ENCODE measurements at regions not wholly inside any gene's neighbourhood (a gene's known extent, or its start where the extent isn't known, plus 50 kb on each side); places are given as distances from the start of the nearest gene placed in this dataset.
"Not testable (repeated sequence)": the region's sequence is repeated elsewhere in the genome, so short reads cannot be mapped to it uniquely, and the experiment has no call there.

DNA sequence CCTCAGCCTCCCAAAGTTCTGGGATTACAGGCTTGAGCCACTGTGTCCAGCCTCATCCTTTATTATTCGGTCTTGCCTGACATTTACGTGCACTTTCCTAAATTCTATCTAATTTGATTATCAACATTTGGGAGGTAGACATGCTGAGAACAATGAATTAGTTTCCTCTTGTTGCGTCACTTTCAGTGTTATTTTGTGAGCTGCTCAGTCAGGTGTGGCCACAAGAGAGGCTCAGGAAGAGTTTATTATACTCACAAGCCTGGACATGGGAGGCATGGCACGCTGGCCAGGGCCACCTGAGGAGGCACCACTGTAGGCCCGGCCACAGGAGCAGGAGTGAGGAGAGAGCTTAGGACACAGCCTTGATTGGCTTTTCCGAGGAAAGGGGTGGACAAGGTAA is 59.7 kb upstream of the RBFOX2 start:
- DNase-seq: peak; percentile 8

DNA sequence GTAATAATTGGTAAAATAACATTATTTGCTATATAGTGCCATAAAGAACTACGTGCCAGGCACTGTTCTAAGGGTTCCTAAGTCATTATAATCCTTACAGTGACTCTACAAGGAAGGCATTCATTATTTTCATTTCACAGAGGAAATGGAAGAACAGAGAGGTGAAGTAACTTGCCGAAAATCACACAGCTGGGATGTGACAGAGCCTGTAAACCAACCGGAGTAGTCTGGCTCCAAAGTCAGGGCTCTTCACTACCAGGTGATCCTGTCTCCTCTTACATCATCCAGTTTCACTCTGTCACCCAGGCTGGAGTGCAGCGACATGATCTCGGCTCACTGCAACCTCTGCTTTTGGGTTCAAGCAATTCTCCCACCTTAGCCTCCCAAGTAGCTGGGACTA is 59.2 kb upstream of the RBFOX2 start:
- no peak for DNase-seq

DNA sequence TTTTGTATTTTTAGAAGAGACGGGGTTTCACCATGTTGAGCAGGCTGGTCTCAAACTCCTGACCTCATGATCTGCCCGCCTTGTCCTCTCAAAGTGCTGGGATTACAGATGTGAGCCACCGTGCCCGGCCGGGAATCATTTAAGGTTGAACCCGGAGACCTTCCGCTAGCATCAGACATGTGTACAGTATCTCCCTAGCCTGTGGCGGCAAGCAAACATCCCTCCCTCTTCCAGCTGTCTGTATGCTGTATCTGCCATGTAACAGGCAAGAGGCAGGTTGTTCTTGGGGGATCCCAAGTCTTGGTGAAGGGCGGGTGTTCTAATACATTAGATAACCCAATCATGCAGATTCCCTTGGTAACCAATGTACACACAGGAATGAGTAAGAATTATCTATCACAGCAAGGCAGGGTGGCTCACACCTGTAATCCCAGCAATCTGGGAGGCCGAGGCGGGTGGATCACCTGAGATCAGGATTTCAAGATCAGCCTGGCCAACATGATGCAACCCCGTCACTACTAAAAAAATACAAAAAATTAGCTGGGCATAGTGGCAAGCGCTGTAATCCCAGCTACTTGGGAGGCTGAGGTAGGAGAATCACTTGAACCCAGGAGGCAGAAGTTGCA is 58.1 kb upstream of the RBFOX2 start:
- DNase-seq: no peak

GRCh38 chr22:36086170-36086490 is 57.5 kb upstream of the RBFOX2 start:
- DNase-seq: no peak

- DNase-seq: no peak
These were observed 57.0 kb upstream of the RBFOX2 start for GRCh38 chr22:36085476-36086169.

DNA sequence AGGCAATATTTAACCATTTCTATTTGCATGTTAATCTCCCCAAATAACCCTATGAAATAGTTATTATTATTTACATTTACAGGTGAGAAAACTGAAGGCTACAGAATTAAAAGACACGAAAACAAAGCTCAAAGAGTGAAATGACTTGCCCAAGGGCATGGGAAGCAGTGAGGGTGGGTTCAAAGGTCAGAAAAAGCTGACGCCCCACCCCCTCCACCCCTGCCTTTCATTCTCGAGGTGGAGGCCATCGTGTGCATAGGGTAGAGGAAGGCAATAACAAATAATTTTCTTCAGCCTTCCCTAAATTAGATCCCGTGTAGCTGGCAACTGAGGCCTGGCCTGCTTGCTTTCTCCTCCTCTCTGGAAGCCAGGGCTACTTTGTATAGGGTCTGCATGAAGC is 56.1 kb upstream of the RBFOX2 start:
- no peak for DNase-seq

DNA sequence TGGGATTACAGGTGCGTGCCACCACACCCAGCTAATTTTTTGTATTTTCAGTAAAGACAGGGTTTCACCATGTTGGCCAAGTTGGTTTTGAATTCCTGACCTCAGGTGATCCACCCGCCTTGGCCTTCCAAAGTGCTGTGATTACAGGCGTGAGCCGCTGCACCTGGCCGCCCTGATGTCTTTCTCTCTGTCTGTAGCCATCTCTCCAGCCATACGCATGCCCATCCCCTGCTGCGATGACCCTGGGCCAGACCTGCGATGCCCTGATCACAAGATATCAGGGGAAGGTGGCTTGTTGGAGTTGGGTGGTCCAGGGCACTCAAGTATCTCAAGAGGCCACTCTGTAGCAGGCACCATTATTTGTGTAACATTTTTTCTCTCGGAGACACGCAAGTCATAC is 54.4 kb upstream of the RBFOX2 start:
- DNase-seq: no peak

DNA sequence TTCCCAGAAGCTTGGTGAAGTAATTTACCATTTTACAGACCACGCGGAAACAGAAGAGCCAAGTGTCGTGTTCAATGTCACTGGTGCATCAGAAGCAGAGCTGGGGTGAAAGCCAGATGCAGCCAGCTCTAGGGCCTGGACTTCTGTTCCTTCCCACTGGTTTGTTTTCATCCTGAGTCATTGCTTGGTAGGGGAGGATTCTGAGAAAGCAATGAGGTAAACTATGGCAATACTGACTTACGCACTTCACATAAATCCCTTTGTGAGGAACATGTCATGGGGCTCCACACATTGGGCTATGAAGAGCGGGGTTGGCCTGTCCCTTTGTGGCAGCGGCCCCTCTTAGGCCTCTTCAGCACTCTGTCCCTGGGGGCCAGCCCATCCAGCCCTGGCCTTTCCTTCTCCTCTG is 52.4 kb upstream of the RBFOX2 start:
- no peak for DNase-seq

- not testable (repeated sequence) for DNase-seq
These were observed 51.7 kb upstream of the RBFOX2 start for GRCh38 chr22:36080281-36080680.

GRCh38 chr22:36079041-36079440 is 50.4 kb upstream of the RBFOX2 start:
- no peak for DNase-seq

All from NCI-H2107 (cell line).